SU-DHL-6 (cell line): ENCODE measurements at regions not wholly inside any gene's neighbourhood (a gene's known extent, or its start where the extent isn't known, plus 50 kb on each side); places are given as distances from the start of the nearest gene placed in this dataset.

ENCODE experiments used
- CTCF ChIP-seq: fragments of 200-600 bp; sonication (generic); IDR thresholded peaks from one replicate; pipeline ENCODE4 v1.5.1; 2017; ENCODE audit warnings: antibody characterized with exemption, mild to moderate bottlenecking, low read length, moderate library complexity; ENCODE audit not compliant: insufficient read depth, poor library complexity, severe bottlenecking
- EZH2phosphoT487 ChIP-seq: fragments of 200-600 bp; sonication (generic), shearing (Covaris generic); conservative IDR thresholded peaks from 2 replicates; pipeline ENCODE4 v1.6.1; 2018; ENCODE audit warnings: mild to moderate bottlenecking, antibody characterized with exemption, low read length, moderate library complexity, mixed read lengths

DNA sequence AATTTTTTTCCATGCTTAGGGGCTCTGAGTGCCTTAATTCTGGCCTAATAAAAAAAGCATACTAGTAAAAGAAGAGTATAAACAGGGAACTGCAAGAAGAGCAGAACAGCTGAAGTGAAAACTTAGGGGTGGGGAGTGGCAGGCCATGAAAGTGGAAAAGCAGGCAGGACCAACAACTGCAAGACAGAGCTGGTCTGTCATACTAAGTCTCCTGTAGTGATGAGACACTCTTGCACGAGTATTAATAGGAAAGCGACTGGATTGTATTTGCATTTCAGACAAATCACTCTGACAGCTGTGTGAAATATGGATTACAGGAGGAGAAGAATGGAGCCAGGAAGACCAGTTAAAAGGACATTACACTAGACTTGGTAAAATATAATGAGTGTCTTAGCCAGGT, 449.9 kb downstream of the NUF2 start:
- TF ChIP-seq EZH2phosphoT487 (no peak), CTCF (no peak)
